Epithelial cell of proximal tubule (primary cell): ENCODE measurements at regions not wholly inside any gene's neighbourhood (a gene's known extent, or its start where the extent isn't known, plus 50 kb on each side); places are given as distances from the start of the nearest gene placed in this dataset.

Experiments
- DNase-seq: peaks from one replicate; pipeline ENCODE4 v3.0.0-alpha.2; 2011; ENCODE audit warnings: low read depth
- H3K4me3 ChIP-seq: 2 replicates; pipeline ENCODE4 v1.5.1; 2011; ENCODE audit warnings: low read depth, mild to moderate bottlenecking, low read length
- TF ChIP-seq, protein P1 (sequence below): conservative IDR thresholded peaks from 2 replicates; pipeline ENCODE4 v1.5.1; 2012; ENCODE audit warnings: low read depth, mild to moderate bottlenecking, low read length

DNA sequence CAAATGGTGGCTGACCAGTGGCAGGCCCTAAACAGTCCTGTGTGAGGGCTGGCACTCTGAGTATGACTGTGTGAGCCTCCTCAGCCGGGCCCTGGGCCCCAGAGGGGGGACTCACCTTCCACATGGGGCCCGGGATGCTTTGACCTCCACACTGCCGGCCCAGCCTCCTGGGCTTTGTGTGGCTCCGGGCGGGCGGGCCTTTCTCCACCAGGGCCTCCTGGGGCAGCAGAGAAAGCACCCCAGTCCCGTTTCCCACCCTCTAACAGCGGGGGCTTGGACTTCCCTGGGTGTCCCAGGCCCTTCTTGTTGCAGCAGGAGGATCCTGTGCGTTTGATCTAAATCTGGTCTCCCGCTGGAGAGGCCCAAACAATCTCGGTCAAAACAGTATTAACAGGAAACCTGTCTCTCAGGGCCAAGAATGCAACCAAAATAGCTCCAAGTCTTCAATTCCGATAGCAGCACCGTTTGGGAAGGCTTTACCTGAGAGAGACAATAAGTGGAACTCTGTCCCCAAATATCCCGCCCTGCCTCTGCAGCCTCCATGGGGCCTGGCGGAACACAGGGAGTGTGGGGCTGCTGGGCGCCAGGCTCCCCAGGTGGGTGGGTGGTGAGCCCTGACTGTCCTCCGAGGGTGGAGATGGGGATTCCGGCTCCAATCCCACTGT is 104.8 kb upstream of the ZNF32 start:
- TF ChIP-seq, protein P1, sequence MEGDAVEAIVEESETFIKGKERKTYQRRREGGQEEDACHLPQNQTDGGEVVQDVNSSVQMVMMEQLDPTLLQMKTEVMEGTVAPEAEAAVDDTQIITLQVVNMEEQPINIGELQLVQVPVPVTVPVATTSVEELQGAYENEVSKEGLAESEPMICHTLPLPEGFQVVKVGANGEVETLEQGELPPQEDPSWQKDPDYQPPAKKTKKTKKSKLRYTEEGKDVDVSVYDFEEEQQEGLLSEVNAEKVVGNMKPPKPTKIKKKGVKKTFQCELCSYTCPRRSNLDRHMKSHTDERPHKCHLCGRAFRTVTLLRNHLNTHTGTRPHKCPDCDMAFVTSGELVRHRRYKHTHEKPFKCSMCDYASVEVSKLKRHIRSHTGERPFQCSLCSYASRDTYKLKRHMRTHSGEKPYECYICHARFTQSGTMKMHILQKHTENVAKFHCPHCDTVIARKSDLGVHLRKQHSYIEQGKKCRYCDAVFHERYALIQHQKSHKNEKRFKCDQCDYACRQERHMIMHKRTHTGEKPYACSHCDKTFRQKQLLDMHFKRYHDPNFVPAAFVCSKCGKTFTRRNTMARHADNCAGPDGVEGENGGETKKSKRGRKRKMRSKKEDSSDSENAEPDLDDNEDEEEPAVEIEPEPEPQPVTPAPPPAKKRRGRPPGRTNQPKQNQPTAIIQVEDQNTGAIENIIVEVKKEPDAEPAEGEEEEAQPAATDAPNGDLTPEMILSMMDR: no peak
- no peak overlapping the region for H3K4me3 ChIP-seq
- no peak for DNase-seq

DNA sequence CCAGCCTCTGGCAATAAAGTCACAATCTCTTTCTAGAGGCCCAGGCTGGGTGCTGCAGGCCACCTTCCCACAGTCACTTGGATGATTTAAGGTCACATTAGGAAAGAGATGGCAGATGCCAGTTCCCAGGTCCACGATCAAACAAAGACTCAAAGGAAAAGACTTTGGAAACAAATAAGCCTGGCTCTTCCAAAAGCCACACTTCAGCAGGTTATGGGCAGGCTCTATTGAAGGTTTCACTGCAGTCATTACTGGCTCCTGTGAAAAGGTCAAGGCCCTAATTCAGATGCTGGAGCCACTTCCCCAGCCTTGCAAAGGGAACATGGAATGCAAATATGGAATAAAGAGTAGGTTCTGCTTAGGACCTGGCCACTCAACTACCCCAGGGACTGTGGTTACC is 104.0 kb upstream of the ZNF32 start:
- DNase-seq: no peak
- no peak overlapping the region for H3K4me3 ChIP-seq
- TF ChIP-seq, protein P1: no peak

DNA sequence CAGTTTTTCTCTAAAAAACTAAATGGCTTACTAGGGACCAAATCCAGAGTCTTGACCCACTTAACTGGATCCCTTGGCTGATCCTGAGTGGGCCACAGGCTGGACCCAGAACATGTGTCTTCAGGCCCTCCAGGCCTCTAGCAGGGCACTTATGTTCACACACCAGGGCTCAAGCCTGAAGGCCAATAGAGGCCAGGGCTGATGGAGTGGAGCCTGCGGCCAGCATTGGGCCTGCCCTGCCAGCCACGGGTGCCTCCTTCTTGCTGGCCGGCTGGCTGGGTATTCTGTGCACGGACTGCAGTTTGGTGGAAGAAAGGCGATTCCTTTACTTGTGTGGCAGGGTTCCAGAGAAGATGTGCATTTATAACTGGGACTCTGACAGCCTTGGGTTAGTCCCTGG is 103.0 kb upstream of the ZNF32 start:
- H3K4me3 ChIP-seq: no peak overlapping the region
- no peak for DNase-seq
- TF ChIP-seq, protein P1: no peak

DNA sequence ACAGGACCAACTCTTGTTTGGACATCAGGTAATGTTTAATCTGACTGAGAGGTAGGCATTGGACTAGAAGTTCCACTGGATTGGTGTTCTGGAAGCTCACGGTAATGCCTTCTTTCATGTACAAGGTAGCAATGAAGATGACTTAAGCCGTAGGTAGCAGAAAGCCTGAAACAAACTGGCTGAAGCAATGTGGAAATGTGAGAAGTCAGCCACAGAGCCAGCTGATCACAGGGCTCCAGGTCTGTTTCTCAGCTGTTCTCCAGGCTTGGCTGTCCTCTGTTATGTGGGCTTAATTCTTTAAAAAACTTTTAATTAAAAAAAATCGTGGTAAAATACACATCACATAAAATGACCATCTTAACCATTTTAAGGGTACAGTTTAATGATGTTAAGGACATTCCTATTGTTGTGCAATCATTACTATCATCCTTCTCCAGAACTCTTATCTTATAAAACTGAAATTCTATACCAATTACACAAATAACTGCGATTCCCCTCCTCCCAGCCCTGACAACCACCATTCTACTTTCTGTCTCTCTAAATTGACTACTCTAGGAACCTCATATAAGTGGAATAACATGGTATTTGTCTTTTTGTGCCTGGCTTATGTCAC is 101.4 kb upstream of the ZNF32 start:
- DNase-seq: no peak
- TF ChIP-seq, protein P1: no peak
- H3K4me3 ChIP-seq: no peak overlapping the region

DNA sequence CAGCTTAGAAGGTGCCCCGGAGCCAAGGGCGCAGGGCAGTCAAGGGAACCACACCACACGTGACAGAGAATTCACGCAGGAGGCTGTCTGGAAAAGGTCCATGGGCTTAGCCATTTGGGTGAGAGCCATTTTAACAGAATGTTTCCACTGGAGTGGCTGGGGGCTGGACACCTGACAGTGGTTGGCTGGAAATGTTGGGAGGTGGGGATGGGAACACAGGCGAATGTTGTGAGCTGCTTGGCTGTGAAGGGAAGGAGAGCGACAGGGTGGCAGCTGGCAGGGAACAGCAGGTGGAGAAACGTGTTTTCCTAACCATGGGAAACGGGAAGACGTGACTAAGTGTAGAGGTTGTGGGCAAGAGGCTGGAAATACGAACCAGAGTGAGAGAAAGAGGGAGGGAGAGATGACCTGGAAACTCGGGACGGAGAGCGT is 100.5 kb upstream of the ZNF32 start:
- TF ChIP-seq, protein P1: no peak
- no peak for DNase-seq
- H3K4me3 ChIP-seq: no peak overlapping the region

DNA sequence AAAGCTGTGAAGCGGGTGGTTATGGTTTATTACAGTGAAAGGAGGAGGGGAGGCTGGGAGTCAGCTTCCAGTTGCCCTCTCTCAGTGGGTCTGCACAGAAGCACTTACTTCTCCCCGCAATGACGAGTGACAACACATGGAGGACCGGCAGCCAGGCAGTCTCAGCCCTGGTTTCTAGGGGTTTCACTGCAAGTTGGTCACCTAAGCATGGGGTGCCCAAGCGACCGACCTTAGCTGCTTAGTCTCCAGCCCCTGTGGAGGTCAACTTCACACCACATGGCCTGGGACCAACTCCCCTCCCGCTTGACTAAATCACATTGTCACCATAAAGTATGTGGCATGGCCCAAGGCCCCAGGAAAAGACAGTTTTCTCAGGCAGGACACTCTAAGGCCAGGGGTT is 99.9 kb upstream of the ZNF32 start:
- no peak for DNase-seq
- TF ChIP-seq, protein P1: no peak
- no peak overlapping the region for H3K4me3 ChIP-seq

DNA sequence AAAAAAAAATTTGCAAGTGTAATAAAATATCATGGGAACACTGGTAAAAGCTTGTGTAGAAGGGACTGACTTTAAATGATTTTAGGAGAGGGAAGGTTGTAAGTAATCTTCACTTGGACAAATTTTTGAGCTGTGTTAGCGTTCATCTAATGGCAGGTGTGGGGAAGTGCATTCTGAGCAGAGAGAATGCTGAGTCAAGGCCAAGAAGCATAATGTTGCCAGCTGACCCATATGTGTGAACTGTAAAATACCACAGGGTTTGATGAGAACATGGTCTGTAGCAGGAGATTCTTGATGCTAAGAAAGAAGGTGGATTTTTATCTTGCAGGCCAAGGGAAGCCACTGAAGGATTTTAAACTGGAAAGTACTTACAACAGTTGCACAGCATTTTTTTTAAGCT is 98.2 kb upstream of the ZNF32 start:
- DNase-seq: no peak
- TF ChIP-seq, protein P1: no peak
- H3K4me3 ChIP-seq: no peak overlapping the region
